ENCODE measurements at regions not wholly inside any gene's neighbourhood (a gene's known extent, or its start where the extent isn't known, plus 50 kb on each side); places are given as distances from the start of the nearest gene placed in this dataset.

- Histone ChIP-seq H3K9ac (ENCODE audit: insufficient read depth in 1 of 2, low read depth in 2 of 2, low read length in 2 of 2) (no peak overlapping the region), H3K27ac (ENCODE audit: extremely low read depth, low read depth, low read length) (no peak overlapping the region), H3K9me3 (replicated peaks; ENCODE audit: control insufficient read depth, insufficient read depth, low read depth, low read length) (no peaks in the 10 kb centered on the region; the same call in 1 of the 2 replicates), H3K79me2 (ENCODE audit: control insufficient read depth, insufficient read depth, low read length) (no peaks in the 10 kb centered on the region), H3K36me3 (ENCODE audit: control insufficient read depth, insufficient read depth, low read length) (no peaks in the 10 kb centered on the region), H3K4me1 (replicated peaks in 1 of 2; ENCODE audit: control insufficient read depth in 2 of 2, insufficient read depth in 2 of 2, low read length in 2 of 2) (no peaks in the 10 kb centered on the region), H2AFZ (ENCODE audit: low read depth, low read length) (no peak overlapping the region), H3K4me2 (ENCODE audit: insufficient read depth, low read length) (no peak overlapping the region), H3K9me1 (ENCODE audit: control insufficient read depth, insufficient read depth, low read length) (no peaks in the 10 kb centered on the region), H4K20me1 (replicated peaks; ENCODE audit: control insufficient read depth, insufficient read depth, low read length) (no peaks in the 10 kb centered on the region), H3K27me3 (ENCODE audit: control insufficient read depth in 2 of 2, insufficient read depth in 2 of 2, low read length in 2 of 2) (no peaks in the 10 kb centered on the region), H3K4me3 (no peak overlapping the region)
- in situ Hi-C loops (cut with MboI) (no loop called here), intact Hi-C loops (cut with micrococcal nuclease) (no loop called here)
- DNase-seq (ENCODE audit: extremely low read depth in 1 of 4, low spot score in 3 of 4) (no peak), ATAC-seq (no peak), FAIRE-seq (no peak)
- ChIA-PET CTCF (ENCODE audit: low intra/inter-chr PET ratio) (no interaction called here), POLR2A (no interaction called here)
- BruUV-seq (replicated peaks) = no TSS peak
- TF ChIP-seq SP2 (IDR thresholded peaks at IDR 0.05; ENCODE audit: extremely low read depth, low read depth, low read length, poor library complexity, severe bottlenecking) (no peak), CC2D1A (IDR thresholded peaks at IDR 0.05) (no peak), FOXM1 (IDR thresholded peaks at IDR 0.05; ENCODE audit: low read depth) (no peak), FOXM1 (CRISPR knock-in tag; IDR thresholded peaks at IDR 0.05; ENCODE audit: low read depth) (no peak), CHD7 (IDR thresholded peaks at IDR 0.05; ENCODE audit: low read depth, low read length) (no peak), ZFX (CRISPR knock-in tag; IDR thresholded peaks at IDR 0.05) (no peak), SIN3B (IDR thresholded peaks at IDR 0.05; ENCODE audit: low read depth) (no peak), TBL1XR1 (IDR thresholded peaks at IDR 0.05; ENCODE audit: low read length in 2 of 2) (no peak), ZFP1 (CRISPR knock-in tag; IDR thresholded peaks at IDR 0.05) (no peak), POLR2AphosphoS5 (IDR thresholded peaks at IDR 0.05; ENCODE audit: control insufficient read depth, insufficient read depth, low read depth, low read length) (no peak), BACH1 (tag; IDR thresholded peaks at IDR 0.05) (no peak)
Measured at GRCh38 chr4:175335331-175335730, 417.2 kb downstream of the ADAM29 start.

All from K562 (cell line).